NCI-H2081 (cell line): ENCODE measurements at regions not wholly inside any gene's neighbourhood (a gene's known extent, or its start where the extent isn't known, plus 50 kb on each side); places are given as distances from the start of the nearest gene placed in this dataset.

Experiments used
- DNase-seq, 2 experiments: peaks; one replicate each; lab custom pipeline; 2025; lab: John Stamatoyannopoulos, UW

- no peak for DNase-seq
These were observed 62.0 kb upstream of the SMLR1 start for GRCh38 chr6:130765181-130765727.

- DNase-seq: no peak
These were observed 60.7 kb upstream of the SMLR1 start for GRCh38 chr6:130766239-130767144.

DNA sequence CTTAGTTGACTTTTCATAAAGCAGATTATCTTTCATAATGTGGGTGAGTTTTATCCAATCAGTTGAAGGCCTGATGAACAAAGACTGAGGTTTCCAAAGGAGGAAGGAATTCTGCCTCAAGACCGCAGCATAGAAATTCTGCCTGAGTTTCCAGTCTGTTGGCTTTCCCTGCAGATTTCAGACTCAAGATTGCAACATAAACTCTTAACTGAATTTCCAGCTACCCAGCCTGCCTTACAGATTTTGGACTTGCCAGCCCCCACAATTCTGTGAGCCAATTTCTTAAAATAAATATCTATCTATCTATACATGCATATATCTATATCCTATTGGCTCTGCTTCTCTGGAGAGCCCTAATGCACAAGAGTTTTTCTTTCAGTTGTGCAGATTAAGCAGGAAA, 57.3 kb upstream of the SMLR1 start:
- DNase-seq: no peak

GRCh38 chr6:130771741-130772140, 55.5 kb upstream of the SMLR1 start:
- DNase-seq: no peak

DNA sequence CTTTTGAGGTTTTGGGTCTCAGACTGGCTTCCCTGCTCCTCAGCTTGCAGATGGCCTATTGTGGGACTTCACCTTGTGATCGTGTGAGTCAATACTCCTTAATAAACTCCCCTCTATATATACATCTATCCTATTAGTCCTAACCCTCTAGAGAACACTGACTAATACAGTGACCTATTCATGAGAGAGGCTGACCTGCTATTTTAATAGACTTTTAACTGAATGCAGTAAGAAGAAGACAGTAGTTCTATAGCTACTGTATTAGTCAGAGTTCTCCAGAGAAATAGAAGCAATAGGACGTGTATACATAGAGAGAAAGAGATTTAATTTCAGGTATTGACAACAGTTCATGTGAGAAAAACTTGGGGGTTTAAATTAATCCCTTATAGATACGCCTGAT, 53.3 kb upstream of the SMLR1 start:
- DNase-seq: no peak

- no peak for DNase-seq
These were observed 51.7 kb upstream of the SMLR1 start for GRCh38 chr6:130775411-130776012.

- DNase-seq: no peak
These were observed 50.8 kb upstream of the SMLR1 start for GRCh38 chr6:130776287-130776925.
